H1 (cell line): ENCODE measurements at regions not wholly inside any gene's neighbourhood (a gene's known extent, or its start where the extent isn't known, plus 50 kb on each side); places are given as distances from the start of the nearest gene placed in this dataset.

Source experiments
- CREB1 ChIP-seq: IDR thresholded peaks from 2 replicates; pipeline ENCODE4 v1.6.1; 2012; ENCODE audit warnings: inconsistent platforms
- EZH2 ChIP-seq: fragments of 200-600 bp; sonication (generic); IDR thresholded peaks from 2 replicates; pipeline ENCODE4 v1.7.1; 2012; ENCODE audit warnings: low read depth, mild to moderate bottlenecking, moderate library complexity, low read length, inconsistent platforms; ENCODE audit not compliant: severe bottlenecking
- POLR2A ChIP-seq, 2 experiments: IDR thresholded peaks; 1 replicate in 1 of 2; 2 replicates in 1 of 2; pipeline ENCODE4 v1.6.1; 2011; ENCODE audit warnings: low read depth in 2 of 2, low read length in 2 of 2, mild to moderate bottlenecking in 2 of 2; ENCODE audit errors: control extremely low read depth in 1 of 2

DNA sequence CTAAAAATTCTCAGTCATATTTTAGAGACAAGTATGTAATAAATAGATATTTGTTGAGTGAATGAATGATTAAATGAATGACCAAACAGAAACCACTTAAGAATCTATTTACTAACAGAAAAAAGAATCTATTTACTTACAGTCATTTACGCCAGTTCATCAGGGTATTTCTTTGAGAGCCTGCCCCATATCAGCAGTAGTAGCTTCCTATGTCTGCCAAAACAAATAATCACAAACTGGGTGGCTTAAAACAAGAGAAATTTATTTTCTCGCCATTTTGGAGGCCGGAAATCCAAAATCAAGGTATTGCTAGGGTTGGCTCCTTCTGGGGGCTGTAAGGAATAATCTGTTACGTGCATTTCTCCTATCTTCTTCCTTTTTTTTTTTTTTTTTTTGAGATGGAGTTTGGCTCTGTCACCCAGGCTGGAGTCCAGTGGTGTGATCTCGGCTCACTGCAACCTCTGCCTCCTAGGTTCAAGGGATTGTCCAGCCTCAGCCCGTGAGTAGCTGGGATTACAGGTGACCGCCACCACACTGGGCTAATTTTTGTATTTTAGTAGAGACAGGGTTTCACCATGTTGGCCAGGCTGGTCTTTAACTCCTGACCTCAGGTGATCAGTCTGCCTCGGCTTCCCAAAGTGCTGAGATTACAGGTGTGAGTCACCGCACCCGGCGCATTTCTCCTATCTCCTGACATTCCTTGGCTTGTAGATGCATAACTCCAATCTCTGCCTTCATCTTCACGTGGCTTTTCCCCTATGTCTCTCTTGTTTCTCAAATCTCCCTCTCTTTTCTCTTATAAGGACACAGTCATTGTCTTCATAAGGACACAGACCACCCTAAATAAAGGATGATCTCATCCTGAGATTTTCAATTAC lies 65.2 kb upstream of the SPPL2A start:
- TF ChIP-seq EZH2 (no peak), POLR2A (IDR thresholded peaks at IDR 0.05; ENCODE audit: control extremely low read depth in 1 of 2, low read depth in 2 of 2, low read length in 2 of 2) (no peak), CREB1 (no peak)
